Effector CD4-positive, alpha-beta T cell (primary cell): ENCODE measurements at regions not wholly inside any gene's neighbourhood (a gene's known extent, or its start where the extent isn't known, plus 50 kb on each side); places are given as distances from the start of the nearest gene placed in this dataset.
A peak's percentile ranks its signal among the peaks of the same experiment; 100 is the strongest.
"Not testable (repeated sequence)": the region's sequence is repeated elsewhere in the genome, so short reads cannot be mapped to it uniquely, and the experiment has no call there.

Experiments used
- DNase-seq: peaks from one replicate; pipeline ENCODE4 v3.0.0-alpha.2; 2020

DNA sequence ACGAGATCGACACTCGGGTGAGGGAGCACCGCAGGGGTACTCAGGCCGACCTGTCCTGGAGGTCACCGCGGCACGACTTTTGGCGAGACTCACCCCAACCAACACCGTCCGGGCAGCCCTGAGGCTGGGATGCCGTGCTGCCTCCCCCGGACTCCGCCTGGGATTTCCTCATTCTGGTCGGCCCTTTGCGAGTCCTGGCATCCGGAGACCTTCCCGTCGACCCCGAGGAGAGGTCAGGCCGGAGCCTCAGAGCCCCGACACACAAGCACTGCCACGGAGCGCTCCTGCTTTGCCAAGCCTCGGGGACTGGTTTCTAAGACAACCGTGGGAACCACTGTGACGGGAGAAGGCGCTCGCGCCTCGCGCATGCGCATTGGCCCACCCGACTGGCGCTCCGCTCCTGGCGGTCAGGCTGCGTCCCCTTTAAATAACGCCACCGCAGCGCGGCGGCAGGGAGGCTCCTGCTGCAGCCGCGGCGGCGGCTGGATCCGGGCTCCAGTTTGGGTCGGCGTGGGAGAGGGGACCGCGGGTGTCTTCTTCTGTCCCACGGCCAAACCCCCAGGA lies 166.4 kb upstream of the ZNF337 start:
- DNase-seq, result peak; percentile 55

DNA sequence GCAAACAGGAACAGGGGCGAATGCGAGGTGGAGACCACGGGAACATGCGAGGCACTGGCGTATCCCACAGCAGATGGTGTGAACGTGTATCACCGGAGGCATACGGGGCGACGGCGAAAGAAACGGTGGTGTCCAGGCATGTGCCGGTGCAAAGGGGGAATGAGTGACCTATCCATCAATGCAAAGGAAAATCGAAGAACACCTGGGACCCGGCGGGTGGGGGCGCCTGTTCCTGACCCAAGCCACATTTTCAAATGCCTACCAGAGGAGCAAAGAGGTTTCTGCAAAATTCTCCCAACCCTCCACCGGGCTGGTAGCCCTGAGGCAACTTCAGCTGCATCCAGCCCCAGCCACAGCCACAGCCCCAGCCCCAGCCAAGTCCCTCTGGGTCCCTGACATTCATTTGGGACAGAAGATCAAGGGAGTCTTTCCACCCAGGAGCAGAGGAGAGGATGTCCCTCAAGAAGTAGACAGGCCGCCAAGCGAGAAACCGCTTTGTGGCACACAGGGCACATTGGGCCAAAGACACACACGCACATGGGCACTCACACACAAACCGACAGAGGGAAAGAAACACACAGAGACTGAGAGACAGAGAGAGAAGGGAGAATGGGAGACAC lies 164.0 kb upstream of the ZNF337 start:
- no peak for DNase-seq

DNA sequence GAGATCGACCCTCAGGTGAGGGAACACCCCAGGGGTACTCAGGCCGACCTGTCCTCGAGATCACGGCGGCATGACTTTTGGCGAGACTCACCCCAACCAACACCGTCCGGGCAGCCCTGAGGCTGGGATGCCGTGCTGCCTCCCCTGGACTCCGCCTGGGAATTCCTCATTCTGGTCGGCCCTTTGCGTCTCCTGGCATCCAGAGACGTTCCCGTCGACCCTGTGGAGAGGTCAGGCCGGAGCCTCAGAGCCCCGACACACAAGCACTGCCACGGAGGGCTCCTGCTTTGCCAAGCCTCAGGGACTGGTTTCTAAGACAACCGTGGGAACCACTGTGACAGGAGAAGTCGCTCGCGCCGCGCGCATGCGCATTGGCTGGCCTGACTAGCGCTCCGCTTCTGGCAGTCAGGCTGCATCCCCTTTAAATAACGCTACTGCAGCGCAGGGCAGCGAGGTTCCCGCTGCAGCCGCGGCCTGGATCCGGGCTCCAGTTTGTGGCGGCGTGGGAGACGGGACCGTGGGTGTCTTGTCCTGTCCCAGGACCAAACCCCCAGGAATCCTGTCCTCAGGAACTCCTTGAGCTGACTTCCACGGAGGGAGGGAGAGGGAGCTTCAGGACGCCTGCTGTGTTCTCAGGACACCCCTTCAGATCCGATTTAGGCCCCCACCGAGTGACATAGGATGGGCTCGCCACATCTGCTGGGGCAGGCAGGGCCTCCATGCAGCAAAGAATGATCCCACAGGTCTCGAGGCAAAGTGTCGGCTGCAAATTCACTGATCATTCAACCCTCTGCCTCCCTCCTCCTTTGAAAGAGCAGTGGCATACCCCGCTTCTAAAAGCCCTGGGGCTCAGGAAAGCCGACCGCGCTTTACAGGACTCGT lies 163.2 kb upstream of the ZNF337 start:
- peak; percentile 56 for DNase-seq

DNA sequence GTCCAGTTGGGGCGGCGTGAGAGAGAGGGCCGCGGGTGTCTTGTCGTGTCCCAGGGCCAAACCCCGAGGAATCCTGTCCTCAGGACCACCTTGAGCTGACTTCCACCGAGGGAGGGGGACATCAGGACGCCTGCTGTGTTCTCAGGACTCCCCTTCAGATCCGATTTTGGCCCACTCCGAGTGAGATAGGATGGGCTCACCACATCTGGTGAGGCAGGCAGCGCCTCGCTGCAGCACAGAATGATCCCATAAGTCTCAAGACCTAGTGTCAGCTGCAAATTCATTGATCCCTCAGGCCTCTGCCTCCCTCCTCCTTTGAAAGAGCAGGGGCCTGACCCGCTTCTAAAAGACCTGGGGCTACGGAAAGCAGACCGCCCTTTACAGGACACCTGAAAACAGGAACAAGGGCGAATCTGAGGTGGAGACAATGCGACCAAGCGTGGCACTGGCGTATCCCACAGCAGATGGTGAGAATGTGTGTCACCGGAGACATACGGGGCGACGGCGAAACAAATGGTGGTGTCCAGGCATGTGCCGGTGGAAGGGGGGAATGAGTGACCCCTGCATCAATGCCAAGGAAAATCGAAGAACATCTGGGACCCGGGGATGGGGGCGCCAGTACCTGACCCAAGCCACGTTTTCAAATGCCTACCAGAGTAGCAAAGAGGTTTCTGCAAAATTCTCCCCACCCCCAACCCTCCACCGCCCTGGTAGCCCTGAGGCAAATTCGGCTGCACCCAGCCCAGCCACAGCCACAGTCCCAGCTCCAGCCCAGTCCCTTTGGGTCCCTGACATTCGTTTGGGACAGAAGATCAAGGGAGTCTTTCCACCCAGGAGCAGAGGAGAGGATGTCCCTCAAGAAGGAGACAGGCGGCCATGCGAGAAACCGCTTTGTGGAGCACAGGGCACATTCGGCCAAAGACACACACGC lies 162.1 kb upstream of the ZNF337 start:
- DNase-seq, result no peak

DNA sequence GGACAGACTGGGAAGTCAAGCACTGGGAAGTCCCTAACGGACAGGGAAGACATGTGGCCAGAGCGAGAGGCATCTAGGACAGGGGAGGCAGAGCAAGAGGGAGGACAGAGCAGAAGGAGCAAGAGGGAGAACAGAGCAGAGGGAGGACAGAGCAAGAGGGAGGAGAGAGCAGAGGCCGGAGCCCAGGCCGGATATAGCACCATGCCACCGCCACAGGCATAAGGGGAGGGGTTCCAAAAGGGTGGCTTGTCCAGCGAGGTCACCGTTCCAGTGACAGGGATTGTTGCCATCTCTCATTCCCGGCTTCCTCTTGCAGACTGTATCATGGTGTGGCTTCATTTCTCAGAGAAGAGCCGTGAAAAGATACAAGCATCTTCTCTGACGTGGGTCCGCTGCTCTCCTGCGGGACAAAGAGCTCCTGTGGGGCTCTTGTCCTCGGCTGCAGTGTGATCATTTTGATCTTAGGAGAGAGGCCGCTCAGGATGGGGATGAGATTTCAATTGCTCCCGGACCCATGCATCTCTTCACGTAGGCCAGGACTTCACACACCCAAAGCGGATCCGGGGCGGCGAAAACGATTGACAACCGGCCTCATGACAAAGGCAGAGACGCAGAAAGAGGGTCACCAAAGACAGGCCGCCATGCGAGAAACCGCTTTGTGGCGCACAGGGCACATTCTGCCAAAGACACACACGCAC lies 160.6 kb upstream of the ZNF337 start:
- not testable (repeated sequence) for DNase-seq

DNA sequence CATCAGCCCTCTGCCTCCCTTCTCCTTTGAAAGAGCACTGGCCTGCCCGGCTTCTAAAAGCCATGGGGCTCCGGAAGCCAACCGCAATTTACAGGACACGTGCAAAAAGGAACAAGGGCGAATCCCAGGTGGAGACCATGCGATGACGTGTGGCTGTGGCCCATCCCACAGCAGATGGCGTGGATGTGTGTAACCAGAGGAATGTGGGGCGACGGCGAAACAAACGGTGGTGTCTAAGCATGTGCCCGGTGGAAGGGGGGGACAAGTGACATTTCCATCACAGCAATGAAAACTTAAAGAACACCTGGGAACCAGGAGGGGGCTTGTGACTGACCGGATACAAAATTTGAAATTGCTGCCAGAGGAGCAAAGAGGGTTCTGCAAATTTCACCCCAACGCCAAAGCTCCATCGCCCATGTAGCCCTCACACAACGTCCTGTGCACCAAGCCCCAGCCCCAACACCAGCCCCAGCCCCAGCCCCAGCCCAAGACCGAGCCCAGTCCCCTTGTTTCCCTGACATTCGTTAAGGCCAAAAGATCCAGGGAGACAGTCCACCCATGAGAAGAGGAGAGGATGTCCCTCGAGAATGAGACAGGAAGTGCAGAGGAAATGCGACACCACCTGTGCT lies 159.7 kb upstream of the ZNF337 start:
- DNase-seq, result no peak

DNA sequence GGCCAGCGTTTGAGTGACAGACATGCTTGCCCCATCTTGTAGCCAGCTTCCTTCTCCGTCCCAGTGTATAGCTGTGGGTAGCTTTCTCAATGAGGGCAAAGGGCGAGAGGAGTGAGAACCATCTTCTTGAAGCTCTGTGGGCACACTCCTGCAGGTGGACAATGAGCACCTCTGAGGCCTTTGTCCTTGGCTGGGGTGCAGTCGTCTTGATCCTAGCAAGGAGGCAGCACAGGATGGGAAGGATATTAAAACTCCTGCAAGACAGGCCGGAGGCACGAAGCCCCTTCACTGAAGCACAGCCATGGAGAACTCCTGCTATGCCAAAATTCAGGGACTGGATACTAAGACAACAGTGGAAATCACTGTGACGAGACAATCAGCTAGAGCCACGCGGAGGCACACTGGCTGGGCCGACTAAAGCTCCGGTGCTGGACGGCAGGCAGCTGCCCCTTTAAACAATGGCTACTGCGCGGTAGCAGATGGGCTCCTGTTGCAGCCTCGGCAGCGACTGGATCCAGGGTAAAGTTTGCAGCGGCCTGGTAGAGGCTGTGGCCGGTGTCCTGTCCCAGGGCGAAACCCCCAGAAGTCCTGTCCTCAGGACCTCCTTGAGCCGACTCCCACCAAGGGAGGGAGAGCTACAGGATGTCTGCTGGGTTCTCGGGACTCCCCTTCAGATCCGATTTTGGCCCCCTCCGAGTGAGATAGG lies 159.0 kb upstream of the ZNF337 start:
- not testable (repeated sequence) for DNase-seq

DNA sequence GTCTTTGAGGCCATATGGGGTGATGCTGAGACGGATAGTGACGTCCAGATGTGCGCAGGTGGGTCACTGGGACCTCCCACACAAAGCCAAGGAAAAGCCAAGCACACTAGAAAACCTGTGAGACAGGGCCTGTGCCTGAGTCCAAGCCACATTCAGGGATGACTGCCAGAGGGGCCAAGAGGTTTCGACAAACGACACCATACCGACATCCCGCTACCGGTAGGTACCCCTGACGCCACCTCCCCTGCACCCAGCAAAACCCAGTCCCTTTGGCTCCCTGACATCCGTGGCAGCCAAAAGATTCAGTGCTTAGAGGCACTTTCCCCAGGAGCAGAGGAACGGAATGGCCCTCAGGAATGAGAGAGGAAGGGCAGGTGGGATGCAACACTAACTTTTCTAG lies 158.0 kb upstream of the ZNF337 start:
- DNase-seq, result not testable (repeated sequence)

DNA sequence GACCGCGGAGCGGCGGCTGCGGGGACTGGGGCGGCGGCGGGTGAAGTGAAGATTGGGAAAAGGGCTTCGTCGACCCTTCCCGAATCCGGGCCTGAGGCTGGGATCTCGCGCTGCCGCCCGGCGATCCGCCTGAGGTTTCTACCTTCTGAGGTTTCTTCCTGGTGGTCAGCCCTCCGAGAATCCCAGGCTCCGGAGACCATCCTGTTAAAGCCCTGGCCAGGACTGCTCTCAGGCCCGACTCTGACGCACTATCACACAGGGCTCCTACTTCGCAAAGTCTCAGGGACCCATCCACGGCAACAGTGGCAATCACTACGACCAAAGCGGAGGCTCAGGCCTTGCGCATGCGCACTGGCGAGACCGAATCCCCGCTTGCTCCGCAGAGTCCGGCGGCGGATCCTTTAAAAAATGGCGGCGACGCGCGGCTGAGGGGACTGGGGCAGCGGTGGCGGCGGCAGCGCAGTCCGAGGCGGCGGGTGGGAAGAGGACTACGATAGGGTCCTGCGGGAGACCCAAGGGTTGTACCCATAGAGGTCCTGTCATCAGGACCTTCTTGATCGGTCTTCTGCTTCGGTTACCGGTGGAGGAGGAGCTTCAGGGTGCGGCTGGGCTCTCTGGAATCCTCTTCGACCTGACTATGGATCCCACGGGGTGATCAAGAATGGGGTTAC lies 157.2 kb upstream of the ZNF337 start:
- DNase-seq, result peak; percentile 54

DNA sequence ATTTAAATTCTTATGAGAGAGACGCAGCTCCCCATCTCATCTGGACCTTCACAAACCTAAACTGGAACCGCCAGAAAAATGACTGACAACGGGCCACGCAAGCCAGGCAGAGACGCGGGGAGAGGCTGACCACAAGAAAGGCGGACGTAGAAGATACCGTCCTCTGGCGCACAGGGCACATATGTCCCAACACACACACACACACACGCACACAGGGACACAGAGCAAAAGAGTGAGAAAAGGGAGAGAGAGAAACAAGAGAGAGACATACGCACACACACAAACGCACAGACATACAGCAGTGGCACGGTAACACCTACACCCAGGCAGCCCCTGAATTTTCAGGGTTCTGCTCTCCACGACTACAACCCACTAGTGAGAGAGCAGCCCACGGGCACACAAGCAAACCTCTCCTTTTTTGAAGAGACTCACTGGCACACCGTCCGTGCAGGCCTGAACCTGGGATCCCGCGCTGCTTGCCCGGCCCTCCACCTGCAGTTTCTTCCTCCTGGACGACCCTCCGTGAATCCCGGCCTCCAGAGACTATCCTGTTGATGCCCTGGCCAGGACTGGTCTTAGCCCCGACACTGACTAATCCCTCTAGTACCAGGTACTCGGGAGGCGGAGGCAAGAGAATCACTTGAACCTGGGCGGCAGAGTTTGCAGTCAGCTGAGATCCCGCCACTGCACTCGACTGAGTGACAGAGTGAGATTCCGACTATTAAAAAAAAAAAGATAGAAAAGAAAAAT lies 156.5 kb upstream of the ZNF337 start:
- DNase-seq, result not testable (repeated sequence)

DNA sequence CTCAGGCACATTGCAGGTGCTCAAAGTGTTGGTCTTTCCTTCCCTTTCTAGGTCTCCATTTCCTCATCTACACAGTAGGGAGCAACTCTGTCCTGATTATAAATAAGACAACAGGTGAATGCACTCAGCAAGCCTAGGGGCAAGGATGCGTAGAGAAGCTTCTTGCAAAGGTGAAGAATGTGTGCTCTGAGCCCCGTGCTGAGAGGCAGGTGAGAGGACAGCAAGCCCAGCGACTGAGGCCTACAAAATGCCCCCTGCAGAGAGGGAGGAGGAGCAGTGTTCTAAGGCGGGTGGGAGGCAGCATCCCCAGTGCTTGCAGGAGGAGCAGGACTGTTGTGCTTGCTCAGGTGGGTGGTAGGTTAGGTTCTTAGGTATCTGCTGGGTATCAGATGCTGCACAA lies 153.5 kb upstream of the ZNF337 start:
- DNase-seq, result not testable (repeated sequence)

DNA sequence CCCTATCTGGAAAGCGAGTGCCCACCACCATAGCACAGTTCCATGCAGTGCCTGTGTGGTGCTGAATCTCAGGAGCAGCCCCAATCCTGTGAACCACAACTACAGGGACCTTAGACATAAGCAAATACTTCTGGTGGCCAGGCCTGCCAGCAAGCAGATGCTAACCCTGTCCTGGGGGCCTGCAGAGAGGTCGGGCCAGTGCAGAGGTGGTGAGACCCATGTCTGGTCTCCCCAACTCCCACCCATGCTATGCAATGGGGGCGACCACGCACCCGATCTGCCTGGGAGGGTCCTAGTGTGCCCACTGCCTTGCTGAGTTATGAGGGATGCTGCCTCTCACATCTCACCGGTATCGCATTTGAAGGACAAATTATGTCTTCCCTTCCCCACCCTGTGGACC lies 151.6 kb upstream of the ZNF337 start:
- DNase-seq, result no peak

DNA sequence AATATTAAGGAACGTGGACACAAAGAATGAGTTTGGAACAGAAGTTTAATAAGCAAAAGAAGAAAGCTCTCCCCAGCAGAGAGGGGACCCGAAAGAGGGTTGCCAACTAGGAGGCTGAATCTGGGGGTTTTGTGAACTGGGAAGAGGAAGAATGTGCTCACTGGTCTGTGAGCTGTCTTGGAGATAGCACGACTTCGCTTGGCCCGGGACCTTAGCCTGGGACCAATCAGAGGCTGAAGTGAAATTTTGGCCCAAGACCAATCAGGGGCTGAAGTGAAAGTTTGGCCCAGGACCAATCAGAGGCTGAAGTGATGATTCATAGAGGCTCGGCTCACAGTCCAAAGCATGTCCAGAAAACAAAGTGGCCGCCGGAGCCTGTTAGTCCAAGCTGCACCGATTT lies 148.0 kb upstream of the ZNF337 start:
- DNase-seq, result not testable (repeated sequence)

DNA sequence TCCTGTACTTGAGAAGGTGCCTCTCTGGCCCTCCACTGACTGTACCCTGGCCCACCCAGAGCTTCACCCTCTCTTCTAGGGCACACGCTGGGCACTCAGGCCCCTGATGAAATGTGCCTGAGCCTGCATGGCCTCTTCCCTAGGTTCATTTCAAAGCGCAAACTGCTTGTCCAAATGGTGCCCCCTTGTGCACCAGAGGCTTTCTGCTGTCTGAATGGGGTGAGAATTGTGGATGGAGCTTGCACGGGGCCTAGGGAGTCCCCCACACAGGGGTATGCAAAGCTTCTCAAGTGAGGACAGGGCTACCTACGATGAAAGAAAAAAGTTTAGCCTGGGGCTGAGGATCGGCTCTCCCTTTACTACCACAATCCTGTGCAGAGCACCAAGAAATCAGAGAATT lies 116.9 kb upstream of the ZNF337 start:
- DNase-seq, result not testable (repeated sequence)

DNA sequence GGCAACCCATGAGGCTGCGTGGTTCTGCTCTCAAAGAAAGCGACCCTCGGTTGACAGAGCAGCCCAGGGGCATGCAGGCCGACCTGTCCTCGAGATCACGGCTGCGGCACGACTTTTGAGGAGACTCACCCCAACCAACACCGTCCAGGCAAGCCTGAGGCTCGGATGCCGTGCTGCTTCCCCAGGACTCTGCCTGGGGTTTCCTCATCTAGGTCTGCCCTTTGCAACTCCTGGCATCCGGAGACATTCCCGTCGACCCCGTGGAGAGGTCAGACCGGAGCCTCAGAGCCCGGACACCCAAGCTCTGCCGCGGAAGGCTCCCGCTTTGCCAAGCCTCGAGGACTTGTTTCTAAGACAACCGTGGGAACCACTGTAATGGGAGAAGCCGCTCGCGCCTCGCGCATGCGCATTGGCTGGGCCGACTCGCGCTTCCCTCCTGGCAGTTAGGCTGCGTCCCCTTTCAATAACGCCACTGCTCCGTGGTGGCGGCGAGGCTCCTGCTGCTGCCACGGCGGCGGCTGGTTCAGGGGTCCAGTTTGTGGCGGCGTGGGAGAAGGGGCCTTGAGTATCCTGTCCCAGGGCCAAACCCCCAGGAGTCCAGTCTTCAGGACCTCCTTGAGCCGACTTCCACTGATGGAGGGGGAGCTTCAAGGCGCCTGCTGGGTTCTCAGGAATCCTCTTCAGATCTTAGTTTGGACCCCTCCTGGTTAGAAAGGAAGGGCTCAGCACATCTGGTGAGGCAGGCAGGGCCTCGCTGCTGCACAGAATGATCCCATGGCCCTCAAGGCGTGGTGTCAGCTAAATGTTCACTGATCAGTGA lies 101.7 kb upstream of the ZNF337 start:
- DNase-seq, result not testable (repeated sequence)

DNA sequence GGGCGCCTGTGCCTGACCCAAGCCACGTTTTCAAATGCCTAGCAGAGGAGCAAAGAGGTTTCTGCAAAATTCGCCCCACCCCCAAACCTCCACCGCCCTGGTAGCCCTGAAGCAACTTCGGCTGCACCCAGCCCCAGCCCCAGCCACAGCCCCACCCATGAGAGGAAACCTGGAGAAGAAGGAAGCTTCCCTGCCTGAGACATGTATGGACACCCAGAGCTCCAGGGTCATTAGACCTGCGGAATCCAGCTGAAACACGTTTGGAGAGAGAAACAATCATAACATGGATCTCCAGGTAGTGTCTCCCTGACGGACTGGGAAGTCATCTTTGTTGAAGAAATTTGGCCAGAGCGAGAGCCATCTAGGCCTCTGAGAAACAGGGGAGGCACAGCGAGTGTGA lies 100.4 kb upstream of the ZNF337 start:
- not testable (repeated sequence) for DNase-seq

DNA sequence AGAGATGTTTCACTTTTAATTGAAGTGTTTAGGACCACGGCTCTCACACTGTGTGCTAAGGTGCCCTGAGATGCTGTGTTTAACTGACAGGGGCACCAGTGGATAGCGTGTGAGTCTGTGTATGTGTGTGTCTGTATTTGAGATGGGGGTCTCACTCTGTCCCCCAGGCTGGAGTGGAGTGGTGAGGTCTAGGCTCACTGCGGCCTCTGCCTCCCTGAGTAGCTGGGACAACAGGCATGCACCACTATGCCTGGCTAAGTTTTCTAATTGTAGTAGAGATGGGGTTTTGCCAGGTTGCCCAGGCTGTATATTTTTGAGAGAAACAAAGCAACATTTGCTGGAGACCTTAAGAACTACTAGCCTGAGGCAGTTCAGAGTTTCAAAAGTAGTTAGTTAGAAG lies 80.6 kb upstream of the ZNF337 start:
- not testable (repeated sequence) for DNase-seq

DNA sequence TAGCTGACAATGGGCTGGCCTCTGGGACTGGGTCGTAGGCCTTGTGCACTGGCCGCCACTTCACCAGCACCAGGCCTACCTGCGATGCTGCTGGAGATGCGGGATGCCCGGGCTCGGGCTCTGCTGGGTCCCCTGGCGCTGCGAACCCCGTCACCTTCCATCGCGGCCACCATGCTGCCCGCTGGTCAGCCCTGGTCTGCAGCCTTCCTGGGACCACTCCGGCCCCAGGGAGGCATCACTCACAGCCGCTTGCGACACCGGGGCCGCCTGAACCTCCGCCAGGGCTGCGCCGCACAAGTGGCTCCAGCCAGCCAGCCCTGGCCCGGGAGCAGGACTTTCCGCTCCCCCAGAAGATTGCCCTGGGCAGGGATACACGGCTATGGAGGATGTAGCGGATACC lies 78.1 kb upstream of the ZNF337 start:
- DNase-seq, result not testable (repeated sequence)

DNA sequence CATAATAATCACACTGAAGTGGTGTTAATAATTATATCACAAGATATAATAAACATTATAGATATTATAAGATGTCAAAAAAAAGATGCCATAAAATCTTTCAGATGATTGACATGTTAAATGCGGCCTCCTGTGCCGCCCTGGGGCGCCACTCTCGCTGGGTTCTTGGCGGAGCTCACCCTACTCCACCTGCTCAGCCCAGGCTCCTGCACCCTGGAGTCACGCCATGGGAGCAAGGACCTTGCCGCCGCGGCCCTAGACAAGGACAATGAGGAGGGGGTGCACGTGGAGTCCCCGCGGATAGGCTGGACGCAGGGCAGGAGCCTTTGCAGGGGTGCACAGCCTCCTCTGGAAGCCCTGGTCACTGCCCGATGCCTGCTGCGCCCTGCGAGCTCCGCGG lies 77.5 kb upstream of the ZNF337 start:
- DNase-seq, result not testable (repeated sequence)
